Loucy (cell line): ENCODE measurements at regions not wholly inside any gene's neighbourhood (a gene's known extent, or its start where the extent isn't known, plus 50 kb on each side); places are given as distances from the start of the nearest gene placed in this dataset.

Experiments used
- H2AFZ ChIP-seq: fragments of 200-600 bp; sonication (generic); 2 replicates; pipeline ENCODE4 v1.6.0; 2016; ENCODE audit warnings: antibody characterized with exemption, mild to moderate bottlenecking, low read length, moderate library complexity
- H3F3A ChIP-seq: fragments of 200-600 bp; 2 replicates; pipeline ENCODE4 v1.6.0; 2016; ENCODE audit warnings: antibody characterized with exemption, low read depth, mild to moderate bottlenecking
- H3K27me3 ChIP-seq: fragments of 200-600 bp; sonication (generic); 2 replicates; pipeline ENCODE4 v1.6.1; 2014; ENCODE audit warnings: low read length, mild to moderate bottlenecking; ENCODE audit not compliant: insufficient read depth, poor library complexity, severe bottlenecking
- H3K36me3 ChIP-seq: fragments of 200-600 bp; sonication (generic); 2 replicates; pipeline ENCODE4 v1.6.1; 2016; ENCODE audit warnings: low read length; ENCODE audit not compliant: insufficient read depth
- H3K4me1 ChIP-seq: fragments of 200-600 bp; sonication (generic); 2 replicates; pipeline ENCODE4 v1.5.1; 2014; ENCODE audit warnings: low read length, mild to moderate bottlenecking; ENCODE audit not compliant: insufficient read depth, poor library complexity, severe bottlenecking
- H3K4me2 ChIP-seq: fragments of 200-600 bp; sonication (generic); 2 replicates; pipeline ENCODE4 v1.6.0; 2014; ENCODE audit warnings: antibody characterized with exemption, low read length, low read depth, mild to moderate bottlenecking; ENCODE audit not compliant: poor library complexity, severe bottlenecking
- H3K4me3 ChIP-seq: fragments of 200-600 bp; sonication (generic); 2 replicates; pipeline ENCODE4 v1.5.1; 2014; ENCODE audit warnings: low read length, mild to moderate bottlenecking, mixed read lengths; ENCODE audit not compliant: poor library complexity, severe bottlenecking
- H3K79me2 ChIP-seq: fragments of 200-600 bp; sonication (generic); 2 replicates; pipeline ENCODE4 v1.6.1; 2014; ENCODE audit warnings: low read length; ENCODE audit not compliant: insufficient read depth
- H3K9ac ChIP-seq: fragments of 200-600 bp; sonication (generic); 2 replicates; pipeline ENCODE4 v1.6.0; 2014; ENCODE audit warnings: mild to moderate bottlenecking, low read depth, low read length, moderate library complexity; ENCODE audit not compliant: poor library complexity, severe bottlenecking
- H3K9me2 ChIP-seq: fragments of 200-600 bp; sonication (generic); replicated peaks from 2 replicates; pipeline ENCODE4 v1.6.1; 2016; ENCODE audit warnings: low read depth, low read length, mixed read lengths
- H3K9me3 ChIP-seq: fragments of 200-600 bp; sonication (generic); 2 replicates; pipeline ENCODE4 v1.6.1; 2014; ENCODE audit warnings: mild to moderate bottlenecking, antibody characterized with exemption, low read length, low read depth; ENCODE audit not compliant: insufficient read depth
- H4K20me1 ChIP-seq: fragments of 200-600 bp; sonication (generic); 2 replicates; pipeline ENCODE4 v1.6.0; 2014; ENCODE audit warnings: antibody characterized with exemption, low read length, mild to moderate bottlenecking; ENCODE audit not compliant: insufficient read depth, poor library complexity, severe bottlenecking
- EZH2phosphoT487 ChIP-seq: fragments of 200-600 bp; IDR thresholded peaks from 2 replicates; pipeline ENCODE4 v1.6.1; 2018; ENCODE audit warnings: antibody characterized with exemption, mild to moderate bottlenecking, moderate library complexity, borderline replicate concordance
- TF ChIP-seq, protein P1 (sequence below): fragments of 200-600 bp; sonication (generic); conservative IDR thresholded peaks from 2 replicates; pipeline ENCODE4 v1.5.1; 2014; ENCODE audit warnings: mild to moderate bottlenecking, antibody characterized with exemption, low read length

DNA sequence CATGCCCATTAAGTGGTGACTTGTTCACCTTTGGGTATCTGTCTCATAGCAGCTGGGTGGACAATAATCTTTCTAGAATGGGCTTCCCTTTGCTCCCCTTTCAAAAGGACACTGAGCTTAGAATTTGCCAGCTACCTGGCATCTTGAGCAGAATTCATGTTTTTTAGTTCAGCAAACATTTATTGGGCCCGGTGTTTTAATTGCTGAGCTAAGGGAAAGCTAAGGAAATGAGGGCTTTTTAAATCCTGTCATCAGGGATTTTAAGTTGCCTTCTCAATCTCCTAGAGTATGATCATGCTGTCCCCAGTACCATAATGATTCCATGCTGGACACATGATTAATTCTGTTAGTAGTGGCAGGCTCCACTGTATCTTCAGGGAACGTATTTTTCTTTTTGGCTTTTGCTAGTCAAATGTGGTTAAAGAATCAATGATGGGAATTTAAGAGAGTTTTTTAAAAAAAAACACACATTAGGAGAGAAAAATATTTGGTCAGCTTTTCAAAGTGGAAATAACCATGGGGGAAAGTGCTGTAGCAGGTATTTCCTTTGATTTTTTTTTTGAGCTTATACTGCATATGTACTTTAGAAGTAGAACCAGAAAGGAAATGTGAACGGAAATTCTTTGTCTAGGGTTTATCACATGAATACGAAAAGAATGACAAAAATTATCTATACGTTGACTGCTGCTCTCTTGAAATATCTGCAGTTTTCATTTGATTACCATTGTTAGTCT, 208.9 kb downstream of the CLCN4 start:
- TF ChIP-seq, protein P1, sequence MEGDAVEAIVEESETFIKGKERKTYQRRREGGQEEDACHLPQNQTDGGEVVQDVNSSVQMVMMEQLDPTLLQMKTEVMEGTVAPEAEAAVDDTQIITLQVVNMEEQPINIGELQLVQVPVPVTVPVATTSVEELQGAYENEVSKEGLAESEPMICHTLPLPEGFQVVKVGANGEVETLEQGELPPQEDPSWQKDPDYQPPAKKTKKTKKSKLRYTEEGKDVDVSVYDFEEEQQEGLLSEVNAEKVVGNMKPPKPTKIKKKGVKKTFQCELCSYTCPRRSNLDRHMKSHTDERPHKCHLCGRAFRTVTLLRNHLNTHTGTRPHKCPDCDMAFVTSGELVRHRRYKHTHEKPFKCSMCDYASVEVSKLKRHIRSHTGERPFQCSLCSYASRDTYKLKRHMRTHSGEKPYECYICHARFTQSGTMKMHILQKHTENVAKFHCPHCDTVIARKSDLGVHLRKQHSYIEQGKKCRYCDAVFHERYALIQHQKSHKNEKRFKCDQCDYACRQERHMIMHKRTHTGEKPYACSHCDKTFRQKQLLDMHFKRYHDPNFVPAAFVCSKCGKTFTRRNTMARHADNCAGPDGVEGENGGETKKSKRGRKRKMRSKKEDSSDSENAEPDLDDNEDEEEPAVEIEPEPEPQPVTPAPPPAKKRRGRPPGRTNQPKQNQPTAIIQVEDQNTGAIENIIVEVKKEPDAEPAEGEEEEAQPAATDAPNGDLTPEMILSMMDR, result no peak
- no peak for TF ChIP-seq EZH2phosphoT487
- Histone ChIP-seq H3K9me3 (no peaks in the 10 kb centered on the region), H4K20me1 (no peaks in the 10 kb centered on the region), H3K79me2 (no peaks in the 10 kb centered on the region), H3K4me3 (no peak overlapping the region), H3K9ac (no peak overlapping the region), H3K36me3 (no peaks in the 10 kb centered on the region), H3K27me3 (no peaks in the 10 kb centered on the region), H3K4me1 (no peaks in the 10 kb centered on the region), H3F3A (no peaks in the 10 kb centered on the region), H3K9me2 (no peaks in the 10 kb centered on the region), H2AFZ (no peak overlapping the region), H3K4me2 (no peak overlapping the region)

DNA sequence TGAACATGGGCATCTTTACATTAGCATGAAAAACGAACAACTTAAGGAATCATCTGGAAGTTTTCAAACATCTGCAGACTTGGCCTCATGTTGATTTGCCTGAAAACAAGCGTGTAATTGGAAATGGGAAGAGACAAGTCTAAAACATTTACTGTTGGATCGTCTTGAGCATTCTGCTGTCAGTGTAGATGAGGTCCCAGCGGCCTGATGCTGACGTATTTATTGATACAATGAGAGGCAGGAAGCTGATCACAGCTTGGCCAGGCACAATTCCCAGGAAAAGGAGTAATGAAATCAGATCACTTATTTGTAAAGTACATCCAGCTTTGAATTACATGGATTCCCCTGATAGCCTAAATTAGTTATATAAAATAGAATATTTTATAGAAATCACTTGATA, 210.6 kb downstream of the CLCN4 start:
- H3K4me2 ChIP-seq, result no peak overlapping the region
- H3K9ac ChIP-seq, result no peak overlapping the region
- no peaks in the 10 kb centered on the region for H3K4me1 ChIP-seq
- no peaks in the 10 kb centered on the region for H3K9me3 ChIP-seq
- no peak overlapping the region for H2AFZ ChIP-seq
- H3K4me3 ChIP-seq, result no peak overlapping the region
- H3K36me3 ChIP-seq, result no peaks in the 10 kb centered on the region
- no peak for TF ChIP-seq EZH2phosphoT487
- TF ChIP-seq, protein P1, result no peak
- H3K79me2 ChIP-seq, result no peaks in the 10 kb centered on the region
- no peaks in the 10 kb centered on the region for H3K9me2 ChIP-seq
- H3F3A ChIP-seq, result no peaks in the 10 kb centered on the region
- H3K27me3 ChIP-seq, result no peaks in the 10 kb centered on the region
- H4K20me1 ChIP-seq, result no peaks in the 10 kb centered on the region

DNA sequence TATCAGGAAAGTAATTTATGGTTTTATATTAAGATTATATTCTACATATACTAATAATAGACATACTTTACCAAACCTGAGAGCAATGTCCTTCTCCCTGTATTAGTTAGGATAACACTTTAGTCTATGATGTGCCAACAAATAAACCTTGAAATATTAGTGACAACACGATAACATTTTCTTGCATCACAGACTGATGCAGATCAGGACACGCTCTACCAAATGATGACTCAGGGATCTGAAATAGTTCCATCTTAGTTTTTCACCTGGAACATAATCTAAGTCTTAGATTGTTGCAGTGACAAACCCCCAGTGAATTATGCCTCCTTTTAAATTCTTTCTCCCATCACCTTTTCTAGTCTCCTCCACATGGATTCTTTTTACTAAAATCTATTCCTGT, 214.2 kb downstream of the CLCN4 start:
- no peaks in the 10 kb centered on the region for H3K27me3 ChIP-seq
- no peaks in the 10 kb centered on the region for H3F3A ChIP-seq
- no peak overlapping the region for H3K4me2 ChIP-seq
- H2AFZ ChIP-seq, result no peak overlapping the region
- no peak overlapping the region for H3K9ac ChIP-seq
- no peak for TF ChIP-seq EZH2phosphoT487
- no peaks in the 10 kb centered on the region for H3K79me2 ChIP-seq
- H4K20me1 ChIP-seq, result no peaks in the 10 kb centered on the region
- H3K36me3 ChIP-seq, result no peaks in the 10 kb centered on the region
- H3K4me1 ChIP-seq, result no peaks in the 10 kb centered on the region
- no peaks in the 10 kb centered on the region for H3K9me2 ChIP-seq
- H3K4me3 ChIP-seq, result no peak overlapping the region
- H3K9me3 ChIP-seq, result no peaks in the 10 kb centered on the region

DNA sequence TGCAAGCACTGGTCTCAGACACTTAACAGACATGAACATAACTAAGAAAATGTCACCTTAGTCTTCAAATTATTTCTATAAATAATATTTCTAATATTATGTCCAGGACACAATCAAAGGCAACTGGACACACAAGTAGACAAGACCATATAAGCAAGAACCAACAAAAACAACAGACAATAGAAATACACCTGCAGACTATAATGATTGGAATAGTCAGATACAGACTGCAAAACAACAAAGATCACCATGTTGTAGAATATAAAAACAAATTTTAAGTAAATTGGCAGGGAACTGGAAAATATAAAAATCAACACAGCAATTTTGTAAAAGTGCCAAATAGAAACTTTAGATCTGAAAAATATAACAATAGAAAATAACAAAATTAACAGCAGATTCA, 220.7 kb downstream of the CLCN4 start:
- Histone ChIP-seq H3K27me3 (no peaks in the 10 kb centered on the region), H4K20me1 (no peaks in the 10 kb centered on the region), H2AFZ (no peak overlapping the region), H3K9ac (no peak overlapping the region), H3K4me3 (no peak overlapping the region), H3K36me3 (no peaks in the 10 kb centered on the region), H3K9me2 (no peaks in the 10 kb centered on the region), H3K4me2 (no peak overlapping the region), H3F3A (no peaks in the 10 kb centered on the region), H3K79me2 (no peaks in the 10 kb centered on the region), H3K9me3 (no peaks in the 10 kb centered on the region), H3K4me1 (no peaks in the 10 kb centered on the region)
- TF ChIP-seq, protein P1, result no peak
- no peak for TF ChIP-seq EZH2phosphoT487
